Spleen (tissue), 11 donors: ENCODE measurements at regions not wholly inside any gene's neighbourhood (a gene's known extent, or its start where the extent isn't known, plus 50 kb on each side); places are given as distances from the start of the nearest gene placed in this dataset.

Experiments
- DNase-seq: peaks from one replicate; pipeline ENCODE4 v3.0.0-alpha.2; 2020
- H3K27ac ChIP-seq, 8 donors: fragments of 200-600 bp; sonication (generic) in 7 of 8; 1 replicate in 4 of 8; 2 replicates in 4 of 8; pipeline versions ENCODE4 v1.5.0 to v1.8.0; 2016 to 2021; ENCODE audit warnings: inconsistent platforms in 4 of 8, mild to moderate bottlenecking in 4 of 8, moderate library complexity in 1 of 8
- H3K27me3 ChIP-seq, 7 donors: fragments of 200-600 bp; sonication (generic) in 6 of 7; replicated peaks in 1 of 7; 1 replicate in 4 of 7; 2 replicates in 3 of 7; pipeline versions ENCODE4 v1.5.0 to v1.8.0; 2016 to 2021; ENCODE audit warnings: inconsistent platforms in 3 of 7, mild to moderate bottlenecking in 1 of 7
- H3K36me3 ChIP-seq, 6 donors: fragments of 200-600 bp; sonication (generic) in 5 of 6; 1 replicate in 4 of 6; 2 replicates in 2 of 6; pipeline versions ENCODE4 v1.5.0 to v1.8.0; 2016 to 2021; ENCODE audit warnings: inconsistent platforms in 2 of 6
- H3K4me1 ChIP-seq, 6 donors: fragments of 200-600 bp; sonication (generic) in 5 of 6; 1 replicate in 3 of 6; 2 replicates in 3 of 6; pipeline versions ENCODE4 v1.5.0 to v1.8.0; 2016 to 2021; ENCODE audit warnings: inconsistent platforms in 3 of 6
- H3K4me3 ChIP-seq, 8 donors: fragments of 200-600 bp; sonication (generic) in 7 of 8; 1 replicate in 4 of 8; 2 replicates in 4 of 8; pipeline versions ENCODE4 v1.5.0 to v1.8.0; 2016 to 2021; ENCODE audit warnings: inconsistent platforms in 4 of 8, mild to moderate bottlenecking in 4 of 8, moderate library complexity in 2 of 8
- H3K9me3 ChIP-seq, 8 donors: fragments of 200-600 bp; sonication (generic) in 7 of 8; 1 replicate in 4 of 8; 2 replicates in 4 of 8; pipeline versions ENCODE4 v1.5.0 to v1.8.0; 2016 to 2021; ENCODE audit warnings: inconsistent platforms in 4 of 8
- POLR2A ChIP-seq, 3 donors: fragments of 450-650 bp; IDR thresholded peaks; one replicate each; pipeline ENCODE4 v1.5.1; 2017; ENCODE audit warnings: antibody characterized with exemption in 3 of 3, mild to moderate bottlenecking in 1 of 3
- POLR2AphosphoS5 ChIP-seq, 3 donors: sonication (generic); formaldehyde crosslinking; IDR thresholded peaks; one replicate each; pipeline ENCODE4 v1.5.1; 2017; ENCODE audit warnings: antibody characterized with exemption in 3 of 3
- whole genome bisulfite sequencing, 5 donors: extraction: QIAGEN DNeasy Blood & Tissue Kit in 3 of 5; methylation state at CpG; one replicate each; pipeline versions ENCODE4 v1.1.5 to v1.1.7; 2013 to 2018; 5-methylcytosine and 5-hydroxymethylcytosine counted together
- intact Hi-C: fragments of 100-400 bp; cut with DNase I; formaldehyde crosslinking; loops from one replicate; pipeline ENCODE4 v1.15.0; 2023; ENCODE audit warnings: low total_unique reads
- TF ChIP-seq, protein P1 (sequence below), 11 experiments: fragments of 200-600 bp in 7 of 11; fragments of 450-650 bp in 4 of 11; sonication (generic) in 4 of 11; IDR thresholded peaks in 8 of 11; conservative IDR thresholded peaks in 3 of 11; 1 replicate in 7 of 11; 2 replicates in 4 of 11; pipeline versions ENCODE4 v1.4.0 to v1.8.0; 2016 to 2021; ENCODE audit warnings: antibody characterized with exemption in 11 of 11, inconsistent platforms in 4 of 11, mild to moderate bottlenecking in 1 of 11
- donor health status: healthy with polysubstance abuse.
- donor health status: DM: no; HTN: no; CAD: no; lungs with moderate emphysema.
- donor health status: DM: no; HTN: no; CAD: no.
- donor health status: Bipolar disorder and iron deficiency.
- donor health status: healthy.
- donor health status: DM: no; HTN: no; CAD: no.
- donor health status: DM: yes; HTN: yes; CAD: no.

DNA sequence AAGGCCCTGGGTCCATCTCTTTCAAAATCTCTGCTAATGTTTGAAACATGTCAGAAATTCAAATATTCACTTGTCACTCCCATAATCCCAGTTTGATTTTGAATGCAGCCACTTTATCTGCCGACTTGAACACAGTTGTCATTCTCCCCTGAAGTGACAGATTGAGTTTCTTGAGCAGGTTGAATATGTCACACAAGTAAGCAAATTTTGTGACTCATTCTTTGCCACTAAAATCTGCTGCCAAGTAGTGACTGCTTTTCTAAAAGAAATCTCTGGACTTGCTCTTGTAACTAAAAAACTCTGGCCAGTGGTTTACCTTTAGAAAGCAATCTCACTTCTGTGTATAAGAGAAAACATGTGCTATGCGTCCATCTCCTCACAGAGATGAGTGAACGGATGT is 357.1 kb downstream of the LMO7 start:
- WGBS, 5 donors: 55 to 95% (median 77%) methylated on average over 3 of the region's 3 CpGs
- intact Hi-C loops: no loop called here
- H3K9me3 ChIP-seq: peaks cover 0 to 4% (median 0%) of the 10 kb centered on the region in 8 donors
- no peaks in the 10 kb centered on the region for H3K4me1 ChIP-seq
- H3K27ac ChIP-seq: no peak overlapping the region
- no peak for DNase-seq
- H3K36me3 ChIP-seq: no peaks in the 10 kb centered on the region
- H3K4me3 ChIP-seq: no peak overlapping the region
- TF ChIP-seq, protein P1, sequence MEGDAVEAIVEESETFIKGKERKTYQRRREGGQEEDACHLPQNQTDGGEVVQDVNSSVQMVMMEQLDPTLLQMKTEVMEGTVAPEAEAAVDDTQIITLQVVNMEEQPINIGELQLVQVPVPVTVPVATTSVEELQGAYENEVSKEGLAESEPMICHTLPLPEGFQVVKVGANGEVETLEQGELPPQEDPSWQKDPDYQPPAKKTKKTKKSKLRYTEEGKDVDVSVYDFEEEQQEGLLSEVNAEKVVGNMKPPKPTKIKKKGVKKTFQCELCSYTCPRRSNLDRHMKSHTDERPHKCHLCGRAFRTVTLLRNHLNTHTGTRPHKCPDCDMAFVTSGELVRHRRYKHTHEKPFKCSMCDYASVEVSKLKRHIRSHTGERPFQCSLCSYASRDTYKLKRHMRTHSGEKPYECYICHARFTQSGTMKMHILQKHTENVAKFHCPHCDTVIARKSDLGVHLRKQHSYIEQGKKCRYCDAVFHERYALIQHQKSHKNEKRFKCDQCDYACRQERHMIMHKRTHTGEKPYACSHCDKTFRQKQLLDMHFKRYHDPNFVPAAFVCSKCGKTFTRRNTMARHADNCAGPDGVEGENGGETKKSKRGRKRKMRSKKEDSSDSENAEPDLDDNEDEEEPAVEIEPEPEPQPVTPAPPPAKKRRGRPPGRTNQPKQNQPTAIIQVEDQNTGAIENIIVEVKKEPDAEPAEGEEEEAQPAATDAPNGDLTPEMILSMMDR (IDR thresholded peaks at IDR 0.05 in 8 of 11, conservative IDR thresholded peaks at IDR 0.05 in 3 of 11): no peak
- no peak for TF ChIP-seq POLR2A (IDR thresholded peaks at IDR 0.05)
- TF ChIP-seq POLR2AphosphoS5 (IDR thresholded peaks at IDR 0.05): no peak
- H3K27me3 ChIP-seq: no peaks in the 10 kb centered on the region

DNA sequence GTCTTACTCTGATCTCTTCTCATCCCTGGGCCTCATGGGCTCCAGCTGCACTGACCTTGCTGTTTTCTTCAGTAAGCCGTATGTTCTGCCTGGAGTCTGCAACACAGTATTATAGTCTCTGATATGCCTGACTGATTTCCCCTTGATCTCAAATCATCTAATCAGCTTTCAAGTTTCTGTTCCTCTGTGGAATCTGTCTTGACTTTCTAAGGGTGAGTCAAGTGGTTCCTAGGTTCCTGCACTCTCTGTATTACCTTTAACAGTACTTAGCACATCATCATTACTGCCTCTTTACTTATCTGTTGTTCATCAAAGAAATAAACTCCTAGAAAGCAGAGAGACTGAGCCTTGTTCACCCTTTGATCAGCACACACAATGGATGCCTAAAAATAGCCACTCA is 350.7 kb downstream of the LMO7 start:
- TF ChIP-seq, protein P1 (IDR thresholded peaks at IDR 0.05 in 8 of 11, conservative IDR thresholded peaks at IDR 0.05 in 3 of 11): no peak
- TF ChIP-seq POLR2AphosphoS5 (IDR thresholded peaks at IDR 0.05): no peak
- no peak for TF ChIP-seq POLR2A (IDR thresholded peaks at IDR 0.05)
- Histone ChIP-seq H3K4me1 (no peaks in the 10 kb centered on the region), H3K9me3 (peaks cover 0 to 4% (median 0%) of the 10 kb centered on the region in 8 donors), H3K36me3 (no peaks in the 10 kb centered on the region), H3K27me3 (no peaks in the 10 kb centered on the region), H3K27ac (no peak overlapping the region), H3K4me3 (no peak overlapping the region)
- intact Hi-C loops: no loop called here
- 45 to 77% (median 57%) methylated on average over 1 of the region's 1 CpG for WGBS, 5 donors
- no peak for DNase-seq

DNA sequence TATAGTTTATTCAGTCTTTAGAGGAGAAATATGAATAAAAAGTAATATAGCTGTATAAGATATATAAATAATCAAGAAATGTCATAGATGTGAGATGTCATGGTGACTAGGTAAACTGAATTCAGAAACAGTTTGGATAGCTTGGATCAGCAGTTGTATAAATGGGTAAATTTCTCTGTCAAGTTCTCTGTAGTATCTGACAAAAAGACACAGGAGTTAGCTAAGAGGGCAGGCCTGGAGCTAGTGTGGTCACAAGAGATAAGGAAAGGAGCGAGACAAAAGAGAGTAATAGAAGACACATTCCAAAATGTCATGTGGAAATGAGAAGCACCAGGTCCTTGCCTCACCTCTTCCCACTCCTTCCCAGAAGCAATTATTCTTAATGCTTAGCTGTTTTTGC is 349.0 kb downstream of the LMO7 start:
- intact Hi-C loops: no loop called here
- no peak for TF ChIP-seq POLR2A (IDR thresholded peaks at IDR 0.05)
- no peak for TF ChIP-seq POLR2AphosphoS5 (IDR thresholded peaks at IDR 0.05)
- TF ChIP-seq, protein P1 (IDR thresholded peaks at IDR 0.05 in 8 of 11, conservative IDR thresholded peaks at IDR 0.05 in 3 of 11): no peak
- 56 to 76% (median 70%) methylated on average over 1 of the region's 1 CpG for WGBS, 5 donors

DNA sequence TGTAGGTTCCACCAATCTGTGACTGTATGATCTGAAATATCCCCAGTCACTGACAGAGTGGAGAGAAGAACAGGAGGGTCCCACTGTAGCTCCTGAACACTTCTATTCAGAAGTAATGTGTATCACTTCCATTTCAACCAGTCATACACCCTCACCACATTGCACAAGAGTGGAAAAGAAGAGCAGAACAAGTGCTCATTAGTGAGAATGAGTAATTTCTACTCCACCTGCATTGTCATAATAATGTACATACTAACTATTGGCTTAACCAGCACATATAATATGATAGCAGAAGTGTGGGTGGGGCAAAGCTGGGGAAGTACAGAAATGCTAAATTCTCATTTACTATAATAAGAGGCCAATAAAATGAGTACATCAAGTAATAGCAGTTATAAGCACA is 342.7 kb downstream of the LMO7 start:
- no peak overlapping the region for H3K4me3 ChIP-seq
- intact Hi-C loops: no loop called here
- no peaks in the 10 kb centered on the region for H3K27me3 ChIP-seq
- no peak overlapping the region for H3K27ac ChIP-seq
- no peak for TF ChIP-seq POLR2AphosphoS5 (IDR thresholded peaks at IDR 0.05)
- TF ChIP-seq, protein P1 (IDR thresholded peaks at IDR 0.05 in 8 of 11, conservative IDR thresholded peaks at IDR 0.05 in 3 of 11): no peak
- no peak for TF ChIP-seq POLR2A (IDR thresholded peaks at IDR 0.05)
- H3K9me3 ChIP-seq: no peaks in the 10 kb centered on the region
- no peaks in the 10 kb centered on the region for H3K36me3 ChIP-seq
- DNase-seq: no peak
- no peaks in the 10 kb centered on the region for H3K4me1 ChIP-seq

More for the DNA sequence above, 349.0 kb downstream of the LMO7 start:
- Histone ChIP-seq H3K27ac (no peak overlapping the region), H3K27me3 (no peaks in the 10 kb centered on the region), H3K4me1 (no peaks in the 10 kb centered on the region), H3K9me3 (peaks cover 0 to 4% (median 0%) of the 10 kb centered on the region in 8 donors), H3K36me3 (no peaks in the 10 kb centered on the region), H3K4me3 (no peak overlapping the region)
- DNase-seq: no peak
